PC-3 (cell line): ENCODE measurements at regions not wholly inside any gene's neighbourhood (a gene's known extent, or its start where the extent isn't known, plus 50 kb on each side); places are given as distances from the start of the nearest gene placed in this dataset.

ENCODE experiments used
- EZH2 ChIP-seq: fragments of 300-600 bp; sonication (generic); IDR thresholded peaks from one replicate; pipeline ENCODE4 v1.6.1; 2017; ENCODE audit warnings: antibody characterized with exemption, mild to moderate bottlenecking, low read length; ENCODE audit not compliant: unreplicated experiment
- TF ChIP-seq, protein P1 (sequence below): fragments of 300-600 bp; sonication (generic); conservative IDR thresholded peaks from 2 replicates; pipeline ENCODE4 v1.5.1; 2017; ENCODE audit warnings: antibody characterized with exemption, low read depth, mild to moderate bottlenecking, low read length

DNA sequence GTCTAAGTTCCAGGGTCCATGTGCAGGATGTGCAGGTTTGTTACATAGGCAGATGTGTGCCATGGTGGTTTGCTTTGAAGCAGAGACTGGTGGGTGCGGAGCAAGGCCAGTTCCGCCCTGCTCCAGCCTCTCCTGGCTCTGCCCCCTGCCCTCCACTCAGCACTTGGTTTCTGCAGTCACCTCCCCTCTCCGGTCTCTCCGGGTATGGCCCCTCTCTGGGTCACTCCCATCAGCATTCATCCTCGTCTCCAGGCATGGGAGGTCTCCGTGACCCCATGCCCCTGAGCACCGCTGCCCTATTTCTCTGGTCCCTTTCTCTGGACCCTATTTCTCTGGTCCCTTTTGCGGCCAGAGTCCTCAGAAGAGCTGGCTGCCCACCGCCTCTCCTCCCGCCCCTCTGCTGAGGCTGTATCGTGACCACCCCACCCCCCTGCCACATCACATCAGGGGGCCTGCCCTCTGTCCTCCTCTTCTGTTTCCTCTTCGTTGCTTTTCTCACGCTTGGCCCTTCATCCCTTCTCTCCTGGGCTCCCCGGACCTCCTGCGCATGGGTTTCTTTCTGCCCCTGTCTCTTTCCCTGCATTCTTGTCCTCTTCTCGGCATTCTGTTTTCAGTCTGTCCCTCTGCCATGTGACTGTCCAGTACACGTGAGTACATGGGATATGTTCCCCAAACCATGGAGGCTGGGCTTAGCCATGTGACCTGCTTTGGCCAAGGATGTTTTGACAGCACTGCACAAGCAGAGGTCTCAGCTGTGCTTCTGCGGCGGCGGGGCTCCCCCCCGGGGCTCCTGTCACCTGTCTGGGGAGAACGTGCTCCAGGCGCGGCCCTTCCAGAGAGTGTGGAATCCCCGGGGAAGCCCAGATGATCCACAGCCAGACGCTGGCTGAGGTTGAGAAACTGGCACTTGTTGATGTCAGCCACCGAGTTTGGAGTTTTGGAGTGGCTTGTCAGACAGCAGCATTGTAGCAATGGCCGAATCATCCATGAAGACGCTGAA lies 54.4 kb upstream of the C1orf174 start:
- TF ChIP-seq, protein P1, sequence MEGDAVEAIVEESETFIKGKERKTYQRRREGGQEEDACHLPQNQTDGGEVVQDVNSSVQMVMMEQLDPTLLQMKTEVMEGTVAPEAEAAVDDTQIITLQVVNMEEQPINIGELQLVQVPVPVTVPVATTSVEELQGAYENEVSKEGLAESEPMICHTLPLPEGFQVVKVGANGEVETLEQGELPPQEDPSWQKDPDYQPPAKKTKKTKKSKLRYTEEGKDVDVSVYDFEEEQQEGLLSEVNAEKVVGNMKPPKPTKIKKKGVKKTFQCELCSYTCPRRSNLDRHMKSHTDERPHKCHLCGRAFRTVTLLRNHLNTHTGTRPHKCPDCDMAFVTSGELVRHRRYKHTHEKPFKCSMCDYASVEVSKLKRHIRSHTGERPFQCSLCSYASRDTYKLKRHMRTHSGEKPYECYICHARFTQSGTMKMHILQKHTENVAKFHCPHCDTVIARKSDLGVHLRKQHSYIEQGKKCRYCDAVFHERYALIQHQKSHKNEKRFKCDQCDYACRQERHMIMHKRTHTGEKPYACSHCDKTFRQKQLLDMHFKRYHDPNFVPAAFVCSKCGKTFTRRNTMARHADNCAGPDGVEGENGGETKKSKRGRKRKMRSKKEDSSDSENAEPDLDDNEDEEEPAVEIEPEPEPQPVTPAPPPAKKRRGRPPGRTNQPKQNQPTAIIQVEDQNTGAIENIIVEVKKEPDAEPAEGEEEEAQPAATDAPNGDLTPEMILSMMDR: no peak
- no peak for TF ChIP-seq EZH2
